Hepatocyte (in vitro differentiated cells): ENCODE measurements at regions not wholly inside any gene's neighbourhood (a gene's known extent, or its start where the extent isn't known, plus 50 kb on each side); places are given as distances from the start of the nearest gene placed in this dataset.

Experiments
- CTCF ChIP-seq: fragments of 200-600 bp; sonication (generic); IDR thresholded peaks from 2 replicates; pipeline ENCODE4 v1.5.1; 2016; ENCODE audit warnings: antibody characterized with exemption, mild to moderate bottlenecking; ENCODE audit not compliant: poor library complexity
- EZH2 ChIP-seq: fragments of 200-600 bp; sonication (generic); IDR thresholded peaks from 2 replicates; pipeline ENCODE4 v1.6.1; 2016; ENCODE audit warnings: antibody characterized with exemption, mild to moderate bottlenecking, borderline replicate concordance
- EZH2phosphoT487 ChIP-seq: fragments of 200-600 bp; sonication (generic); IDR thresholded peaks from one replicate; pipeline ENCODE4 v1.6.1; 2018; ENCODE audit warnings: antibody characterized with exemption, mild to moderate bottlenecking, low read depth, moderate library complexity; ENCODE audit not compliant: unreplicated experiment, severe bottlenecking

- TF ChIP-seq CTCF: no peak
- no peak for TF ChIP-seq EZH2
- TF ChIP-seq EZH2phosphoT487: no peak
These were observed 774.7 kb upstream of the ROBO1 start for GRCh38 chr3:80542456-80542855.
